AG04450 (cell line): ENCODE measurements at regions not wholly inside any gene's neighbourhood (a gene's known extent, or its start where the extent isn't known, plus 50 kb on each side); places are given as distances from the start of the nearest gene placed in this dataset.

Source experiments
- CTCF ChIA-PET: fragments of 300-600, 350-600 bp; formaldehyde crosslinking; extraction: SDS; loops from one replicate; lab custom pipeline; 2022; ENCODE audit warnings: antibody characterized with exemption, inconsistent platforms; lab: Charles Lee
- POLR2A ChIA-PET: fragments of 350-600 bp; formaldehyde crosslinking; extraction: SDS; loops from one replicate; lab custom pipeline; 2021; ENCODE audit warnings: antibody characterized with exemption, inconsistent platforms; lab: Yijun Ruan, JAX
- DNase-seq: peaks from one replicate; pipeline ENCODE4 v3.0.0-alpha.2; 2011; ENCODE audit warnings: low read depth, low spot score
- H3K27ac ChIP-seq: one replicate; pipeline ENCODE4 v1.5.1; 2012; ENCODE audit warnings: low read depth, low read length, control low read depth
- H3K27me3 ChIP-seq: one replicate; pipeline ENCODE4 v1.6.0; 2012; ENCODE audit warnings: low read length; ENCODE audit not compliant: control insufficient read depth, insufficient read depth
- H3K4me3 ChIP-seq: 2 replicates; pipeline ENCODE4 v1.5.1; 2011; ENCODE audit warnings: mild to moderate bottlenecking, low read depth, low read length, control low read depth
- H3K9me3 ChIP-seq: 2 replicates; pipeline ENCODE4 v1.5.1; 2012; ENCODE audit warnings: low read length; ENCODE audit not compliant: control insufficient read depth, insufficient read depth
- CTCF ChIP-seq: IDR thresholded peaks from 2 replicates; pipeline ENCODE4 v1.5.1; 2011; ENCODE audit warnings: low read depth, low read length, control low read depth, inconsistent platforms

- DNase-seq: no peak
- H3K4me3 ChIP-seq: no peak overlapping the region
- ChIA-PET CTCF (no interaction called here), POLR2A (no interaction called here)
- no peak overlapping the region for H3K27ac ChIP-seq
- no peak for TF ChIP-seq CTCF
- no peaks in the 10 kb centered on the region for H3K9me3 ChIP-seq
- H3K27me3 ChIP-seq: no peaks in the 10 kb centered on the region
Measured at GRCh38 chr2:185608799-185609198, 129.8 kb upstream of the FSIP2 start.

- POLR2A ChIA-PET: no interaction called here
- no peak overlapping the region for H3K27ac ChIP-seq
- no peak for DNase-seq
- H3K9me3 ChIP-seq: no peaks in the 10 kb centered on the region
- H3K4me3 ChIP-seq: no peak overlapping the region
- no peaks in the 10 kb centered on the region for H3K27me3 ChIP-seq
- CTCF ChIA-PET: interaction anchor here (0.6 kb wide), 1 partner anchor 108 kb away, joined by 3 read pairs; no protein-coding TSS in a partner anchor
- no peak for TF ChIP-seq CTCF
Measured at GRCh38 chr2:185610301-185610700, 128.3 kb upstream of the FSIP2 start.

GRCh38 chr2:185618625-185619024, 120.0 kb upstream of the FSIP2 start:
- no peaks in the 10 kb centered on the region for H3K27me3 ChIP-seq
- POLR2A ChIA-PET: no interaction called here
- CTCF ChIA-PET: no interaction called here
- no peak for DNase-seq
- no peak overlapping the region for H3K27ac ChIP-seq
- H3K4me3 ChIP-seq: no peak overlapping the region
- no peaks in the 10 kb centered on the region for H3K9me3 ChIP-seq
- no peak for TF ChIP-seq CTCF

GRCh38 chr2:185625604-185626003, 113.0 kb upstream of the FSIP2 start:
- ChIA-PET CTCF (no interaction called here), POLR2A (no interaction called here)
- H3K27ac ChIP-seq: no peak overlapping the region
- no peaks in the 10 kb centered on the region for H3K27me3 ChIP-seq
- no peak overlapping the region for H3K4me3 ChIP-seq
- peaks cover 8% of the 10 kb centered on the region; the same call in 1 of the 2 replicates for H3K9me3 ChIP-seq
- DNase-seq: no peak
- no peak for TF ChIP-seq CTCF

GRCh38 chr2:185628985-185629384, 109.6 kb upstream of the FSIP2 start:
- ChIA-PET POLR2A (no interaction called here), CTCF (interaction anchor here (0.8 kb wide), 1 partner anchor 11 kb away, joined by 10 read pairs; no protein-coding TSS in a partner anchor)
- Histone ChIP-seq H3K4me3 (no peak overlapping the region), H3K9me3 (peaks cover 8% of the 10 kb centered on the region), H3K27ac (no peak overlapping the region), H3K27me3 (no peaks in the 10 kb centered on the region)
- TF ChIP-seq CTCF: no peak
- DNase-seq: no peak
